ENCODE measurements at regions not wholly inside any gene's neighbourhood (a gene's known extent, or its start where the extent isn't known, plus 50 kb on each side); places are given as distances from the start of the nearest gene placed in this dataset.

- TF ChIP-seq, protein P1, sequence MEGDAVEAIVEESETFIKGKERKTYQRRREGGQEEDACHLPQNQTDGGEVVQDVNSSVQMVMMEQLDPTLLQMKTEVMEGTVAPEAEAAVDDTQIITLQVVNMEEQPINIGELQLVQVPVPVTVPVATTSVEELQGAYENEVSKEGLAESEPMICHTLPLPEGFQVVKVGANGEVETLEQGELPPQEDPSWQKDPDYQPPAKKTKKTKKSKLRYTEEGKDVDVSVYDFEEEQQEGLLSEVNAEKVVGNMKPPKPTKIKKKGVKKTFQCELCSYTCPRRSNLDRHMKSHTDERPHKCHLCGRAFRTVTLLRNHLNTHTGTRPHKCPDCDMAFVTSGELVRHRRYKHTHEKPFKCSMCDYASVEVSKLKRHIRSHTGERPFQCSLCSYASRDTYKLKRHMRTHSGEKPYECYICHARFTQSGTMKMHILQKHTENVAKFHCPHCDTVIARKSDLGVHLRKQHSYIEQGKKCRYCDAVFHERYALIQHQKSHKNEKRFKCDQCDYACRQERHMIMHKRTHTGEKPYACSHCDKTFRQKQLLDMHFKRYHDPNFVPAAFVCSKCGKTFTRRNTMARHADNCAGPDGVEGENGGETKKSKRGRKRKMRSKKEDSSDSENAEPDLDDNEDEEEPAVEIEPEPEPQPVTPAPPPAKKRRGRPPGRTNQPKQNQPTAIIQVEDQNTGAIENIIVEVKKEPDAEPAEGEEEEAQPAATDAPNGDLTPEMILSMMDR (IDR thresholded peaks at IDR 0.05), result no peak
- no peak for TF ChIP-seq POLR2A (IDR thresholded peaks at IDR 0.05)
Measured at GRCh38 chr2:11019614-11020013, 107.9 kb downstream of the KCNF1 start.
